Astrocyte (in vitro differentiated cells and primary cell): ENCODE measurements at regions not wholly inside any gene's neighbourhood (a gene's known extent, or its start where the extent isn't known, plus 50 kb on each side); places are given as distances from the start of the nearest gene placed in this dataset.

Source experiments
- EZH2 ChIP-seq: IDR thresholded peaks from 2 replicates; pipeline ENCODE4 v1.6.1; 2012; ENCODE audit warnings: mild to moderate bottlenecking, low read length, inconsistent platforms; ENCODE audit not compliant: insufficient read depth
- TF ChIP-seq, protein P1 (sequence below): IDR thresholded peaks from 2 replicates; pipeline ENCODE4 v1.5.1; 2011; ENCODE audit warnings: low read depth, mild to moderate bottlenecking, inconsistent platforms, low read length, moderate library complexity; ENCODE audit not compliant: insufficient read depth

DNA sequence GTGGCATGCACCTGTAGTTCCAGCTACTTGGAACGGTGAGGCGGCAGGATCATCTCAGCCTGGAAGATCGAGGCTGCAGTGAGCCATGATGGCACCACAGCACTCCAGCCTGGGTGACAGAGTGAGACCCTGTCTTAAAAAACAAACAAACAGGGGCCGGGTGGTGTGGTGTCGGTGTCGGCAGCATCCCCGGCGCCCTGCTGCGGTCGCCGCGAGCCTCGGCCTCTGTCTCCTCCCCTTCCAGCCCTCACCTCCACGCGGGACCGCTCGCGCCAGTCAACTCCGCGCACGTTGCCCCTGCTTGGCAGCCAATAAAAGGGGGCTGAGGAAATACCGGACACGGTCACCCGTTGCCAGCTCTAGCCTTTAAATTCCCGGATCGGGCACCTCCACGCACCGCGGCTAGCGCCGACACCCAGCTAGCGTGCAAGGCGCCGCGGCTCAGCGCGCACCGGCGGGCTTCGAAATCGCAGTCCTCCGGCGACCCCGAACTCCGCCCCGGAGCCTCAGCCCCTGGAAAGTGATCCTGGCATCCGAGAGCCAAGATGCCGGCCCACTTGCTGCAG is 204.7 kb downstream of the CDRT15L2 start:
- TF ChIP-seq, protein P1, sequence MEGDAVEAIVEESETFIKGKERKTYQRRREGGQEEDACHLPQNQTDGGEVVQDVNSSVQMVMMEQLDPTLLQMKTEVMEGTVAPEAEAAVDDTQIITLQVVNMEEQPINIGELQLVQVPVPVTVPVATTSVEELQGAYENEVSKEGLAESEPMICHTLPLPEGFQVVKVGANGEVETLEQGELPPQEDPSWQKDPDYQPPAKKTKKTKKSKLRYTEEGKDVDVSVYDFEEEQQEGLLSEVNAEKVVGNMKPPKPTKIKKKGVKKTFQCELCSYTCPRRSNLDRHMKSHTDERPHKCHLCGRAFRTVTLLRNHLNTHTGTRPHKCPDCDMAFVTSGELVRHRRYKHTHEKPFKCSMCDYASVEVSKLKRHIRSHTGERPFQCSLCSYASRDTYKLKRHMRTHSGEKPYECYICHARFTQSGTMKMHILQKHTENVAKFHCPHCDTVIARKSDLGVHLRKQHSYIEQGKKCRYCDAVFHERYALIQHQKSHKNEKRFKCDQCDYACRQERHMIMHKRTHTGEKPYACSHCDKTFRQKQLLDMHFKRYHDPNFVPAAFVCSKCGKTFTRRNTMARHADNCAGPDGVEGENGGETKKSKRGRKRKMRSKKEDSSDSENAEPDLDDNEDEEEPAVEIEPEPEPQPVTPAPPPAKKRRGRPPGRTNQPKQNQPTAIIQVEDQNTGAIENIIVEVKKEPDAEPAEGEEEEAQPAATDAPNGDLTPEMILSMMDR, result no peak
- TF ChIP-seq EZH2, result no peak
